B cell (primary cell): ENCODE measurements at regions not wholly inside any gene's neighbourhood (a gene's known extent, or its start where the extent isn't known, plus 50 kb on each side); places are given as distances from the start of the nearest gene placed in this dataset.

Experiments used
- CTCF ChIP-seq: fragments of 200-600 bp; IDR thresholded peaks from one replicate; pipeline ENCODE4 v1.8.0; 2022; ENCODE audit warnings: antibody characterized with exemption, mild to moderate bottlenecking
- EZH2 ChIP-seq: IDR thresholded peaks from 2 replicates; pipeline ENCODE4 v1.6.1; 2012; ENCODE audit warnings: borderline replicate concordance, low read depth, mild to moderate bottlenecking, moderate library complexity, low read length; ENCODE audit not compliant: insufficient read depth, poor library complexity, severe bottlenecking

GRCh38 chr3:10725846-10726245 lies 90.2 kb upstream of the SLC6A11 start:
- no peak for TF ChIP-seq CTCF
- TF ChIP-seq EZH2, result no peak
